GM18499 (cell line): ENCODE measurements at regions not wholly inside any gene's neighbourhood (a gene's known extent, or its start where the extent isn't known, plus 50 kb on each side); places are given as distances from the start of the nearest gene placed in this dataset.
A peak's percentile ranks its signal among the peaks of the same experiment; 100 is the strongest.

Source experiments
- ATAC-seq: cut with Tn5 transposase; IDR thresholded peaks from one replicate; pipeline ENCODE4 v1.9.1; 2021; ENCODE audit warnings: moderate number of reproducible peaks; ENCODE audit not compliant: insufficient read depth, unreplicated experiment

GRCh38 chr1:116819081-116819480, 64.9 kb downstream of the CD2 start:
- no peak for ATAC-seq

- no peak for ATAC-seq
Measured at GRCh38 chr1:116820369-116820768, 66.1 kb downstream of the CD2 start.

GRCh38 chr1:116821763-116822162, 67.5 kb downstream of the CD2 start:
- no peak for ATAC-seq

GRCh38 chr1:116824631-116825206, 70.5 kb downstream of the CD2 start:
- ATAC-seq: no peak

- ATAC-seq: no peak
Measured at GRCh38 chr1:116825207-116825719, 71.0 kb downstream of the CD2 start.

GRCh38 chr1:116825720-116826438, 71.6 kb downstream of the CD2 start:
- no peak for ATAC-seq

GRCh38 chr1:116826818-116827606, 72.8 kb downstream of the CD2 start:
- ATAC-seq: peak; percentile 82

GRCh38 chr1:116827607-116828105, 73.4 kb downstream of the CD2 start:
- no peak for ATAC-seq

- no peak for ATAC-seq
Measured at GRCh38 chr1:116832308-116832931, 77.3 kb upstream of the PTGFRN start.

GRCh38 chr1:116832932-116833578, 76.7 kb upstream of the PTGFRN start:
- ATAC-seq: no peak

GRCh38 chr1:116833718-116834117, 76.0 kb upstream of the PTGFRN start:
- no peak for ATAC-seq

GRCh38 chr1:116834595-116834994, 75.1 kb upstream of the PTGFRN start:
- ATAC-seq: no peak

GRCh38 chr1:116835161-116835560, 74.6 kb upstream of the PTGFRN start:
- ATAC-seq: no peak

GRCh38 chr1:116836099-116836498, 73.6 kb upstream of the PTGFRN start:
- no peak for ATAC-seq

- ATAC-seq: no peak
Measured at GRCh38 chr1:116841569-116842344, 68.0 kb upstream of the PTGFRN start.

GRCh38 chr1:116842654-116843053, 67.1 kb upstream of the PTGFRN start:
- ATAC-seq: no peak

- ATAC-seq: no peak
Measured at GRCh38 chr1:116844775-116845174, 64.9 kb upstream of the PTGFRN start.

GRCh38 chr1:116847190-116847589, 62.5 kb upstream of the PTGFRN start:
- no peak for ATAC-seq
